ENCODE measurements at regions not wholly inside any gene's neighbourhood (a gene's known extent, or its start where the extent isn't known, plus 50 kb on each side); places are given as distances from the start of the nearest gene placed in this dataset.

GRCh38 chr15:26178640-26179220 is 315.6 kb upstream of the ATP10A start:
- DNase-seq (ENCODE audit: insufficient read length, low spot score): no peak
- TF ChIP-seq, protein P1, sequence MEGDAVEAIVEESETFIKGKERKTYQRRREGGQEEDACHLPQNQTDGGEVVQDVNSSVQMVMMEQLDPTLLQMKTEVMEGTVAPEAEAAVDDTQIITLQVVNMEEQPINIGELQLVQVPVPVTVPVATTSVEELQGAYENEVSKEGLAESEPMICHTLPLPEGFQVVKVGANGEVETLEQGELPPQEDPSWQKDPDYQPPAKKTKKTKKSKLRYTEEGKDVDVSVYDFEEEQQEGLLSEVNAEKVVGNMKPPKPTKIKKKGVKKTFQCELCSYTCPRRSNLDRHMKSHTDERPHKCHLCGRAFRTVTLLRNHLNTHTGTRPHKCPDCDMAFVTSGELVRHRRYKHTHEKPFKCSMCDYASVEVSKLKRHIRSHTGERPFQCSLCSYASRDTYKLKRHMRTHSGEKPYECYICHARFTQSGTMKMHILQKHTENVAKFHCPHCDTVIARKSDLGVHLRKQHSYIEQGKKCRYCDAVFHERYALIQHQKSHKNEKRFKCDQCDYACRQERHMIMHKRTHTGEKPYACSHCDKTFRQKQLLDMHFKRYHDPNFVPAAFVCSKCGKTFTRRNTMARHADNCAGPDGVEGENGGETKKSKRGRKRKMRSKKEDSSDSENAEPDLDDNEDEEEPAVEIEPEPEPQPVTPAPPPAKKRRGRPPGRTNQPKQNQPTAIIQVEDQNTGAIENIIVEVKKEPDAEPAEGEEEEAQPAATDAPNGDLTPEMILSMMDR (IDR thresholded peaks at IDR 0.05; ENCODE audit: insufficient read depth, missing control alignments): no peak
- no peak for FAIRE-seq

DNA sequence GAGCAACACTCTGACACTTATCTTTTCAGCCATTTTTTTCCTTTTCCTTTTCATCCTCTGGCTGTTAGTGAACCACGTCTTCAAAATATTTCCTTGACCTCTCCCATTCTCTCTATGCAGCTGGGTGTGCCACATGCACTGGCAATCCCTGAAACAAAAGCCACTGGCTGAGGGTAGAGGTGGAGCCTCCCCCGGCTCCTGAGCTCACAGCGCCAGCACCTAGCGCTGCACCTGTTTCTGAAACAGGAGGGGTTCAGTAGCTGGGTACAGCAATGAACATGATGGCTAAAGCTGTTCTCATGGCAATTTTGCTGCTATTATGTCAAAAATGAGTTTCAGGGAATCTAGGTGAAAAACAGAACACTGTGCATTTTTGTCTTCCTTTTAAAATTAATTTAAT is 314.7 kb upstream of the ATP10A start:
- no peak for FAIRE-seq
- TF ChIP-seq, protein P1 (IDR thresholded peaks at IDR 0.05; ENCODE audit: insufficient read depth, missing control alignments): no peak
- DNase-seq (ENCODE audit: insufficient read length, low spot score): no peak

DNA sequence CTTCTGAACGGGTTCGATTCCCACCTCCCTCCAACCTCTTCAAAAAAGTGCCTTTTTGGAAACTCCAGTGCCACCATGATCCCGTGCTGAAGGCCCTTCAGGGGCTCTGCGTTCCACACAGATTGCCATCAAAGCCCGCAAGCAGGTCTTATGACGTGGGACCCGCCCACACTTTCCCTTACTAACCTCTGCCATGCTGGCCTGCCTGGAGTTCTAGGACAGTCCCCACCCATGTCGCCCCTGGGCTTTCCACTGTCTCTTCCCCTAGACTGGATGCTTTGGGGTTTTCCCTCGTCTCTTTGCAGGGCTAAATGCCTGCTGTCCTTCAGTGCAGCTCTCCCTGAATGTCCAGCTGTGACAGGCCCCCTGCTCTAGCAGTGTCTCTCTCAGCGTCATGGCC is 313.7 kb upstream of the ATP10A start:
- TF ChIP-seq, protein P1 (IDR thresholded peaks at IDR 0.05; ENCODE audit: insufficient read depth, missing control alignments): no peak
- FAIRE-seq: no peak
- DNase-seq (ENCODE audit: insufficient read length, low spot score): no peak

DNA sequence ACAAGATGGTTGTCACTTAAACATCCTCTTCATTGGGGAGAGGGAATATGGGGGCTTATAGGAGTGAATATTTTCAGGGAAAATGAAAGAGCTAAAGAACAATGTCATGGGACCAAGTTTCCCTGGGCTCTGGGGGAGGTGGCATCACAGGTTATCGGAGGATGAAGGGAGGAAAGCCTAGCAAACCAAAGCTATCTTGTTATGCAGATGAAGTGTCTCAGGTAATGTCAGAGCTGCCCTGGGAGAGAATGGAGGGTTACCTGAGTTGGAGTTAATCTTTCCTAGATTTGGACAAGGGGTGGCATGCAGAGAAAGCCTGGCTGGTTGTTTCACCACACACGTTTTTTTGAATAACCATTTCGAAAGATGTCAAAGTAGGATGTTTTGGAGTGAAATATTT is 308.1 kb upstream of the ATP10A start:
- no peak for DNase-seq (ENCODE audit: insufficient read length, low spot score)
- TF ChIP-seq, protein P1 (IDR thresholded peaks at IDR 0.05; ENCODE audit: insufficient read depth, missing control alignments): no peak
- no peak for FAIRE-seq

DNA sequence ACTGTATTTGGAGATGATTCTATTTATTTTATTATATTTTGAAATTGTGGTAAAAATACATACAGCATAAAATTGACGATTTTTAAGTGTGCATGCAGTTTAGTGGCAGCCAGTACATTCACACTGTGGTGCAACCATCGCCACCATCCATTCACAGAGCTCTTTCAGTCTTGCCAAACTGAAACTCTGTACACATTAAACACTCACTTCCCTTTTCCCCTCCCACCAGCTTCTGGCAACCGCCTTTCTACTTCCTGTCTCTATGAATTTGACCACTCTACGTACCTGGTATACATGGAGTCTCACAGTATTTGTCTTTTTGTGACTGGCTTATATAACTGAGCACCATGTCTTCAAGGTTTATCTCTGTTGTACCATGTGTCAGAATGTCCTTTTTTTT is 303.3 kb upstream of the ATP10A start:
- TF ChIP-seq, protein P1 (IDR thresholded peaks at IDR 0.05; ENCODE audit: insufficient read depth, missing control alignments): no peak
- FAIRE-seq (no peak), DNase-seq (ENCODE audit: insufficient read length, low spot score) (no peak)

GRCh38 chr15:26165546-26165945 is 302.4 kb upstream of the ATP10A start:
- TF ChIP-seq, protein P1 (IDR thresholded peaks at IDR 0.05; ENCODE audit: insufficient read depth, missing control alignments): no peak
- FAIRE-seq (no peak), DNase-seq (ENCODE audit: insufficient read length, low spot score) (no peak)

GRCh38 chr15:26160343-26160742 is 297.2 kb upstream of the ATP10A start:
- TF ChIP-seq, protein P1 (IDR thresholded peaks at IDR 0.05; ENCODE audit: insufficient read depth, missing control alignments): no peak
- FAIRE-seq (no peak), DNase-seq (ENCODE audit: insufficient read length, low spot score) (no peak)
